A549 (cell line): ENCODE measurements at regions not wholly inside any gene's neighbourhood (a gene's known extent, or its start where the extent isn't known, plus 50 kb on each side); places are given as distances from the start of the nearest gene placed in this dataset.

Experiments used
- ATAC-seq, 2 experiments: fragments of 200-7000 bp in 1 of 2; fragments of >200 bp in 1 of 2; cut with Nextera tagmentation in 1 of 2; cut with Tn5 transposase in 1 of 2; 3 replicates each; pipeline versions ENCODE4 v1.8.0 to v1.9.1; 2018 to 2020; ENCODE audit warnings: mild to moderate bottlenecking in 1 of 2, moderate library complexity in 1 of 2
- CTCF ChIA-PET: fragments of 300-600 bp; sonication (Branson Sonifier 250); formaldehyde crosslinking; extraction: SDS; loops from one replicate; lab custom pipeline; 2021; ENCODE audit warnings: antibody characterized with exemption, inconsistent platforms; lab: Yijun Ruan, JAX
- POLR2A ChIA-PET: fragments of 350-600 bp; formaldehyde crosslinking; extraction: SDS; loops from one replicate; lab custom pipeline; 2021; ENCODE audit warnings: antibody characterized with exemption, inconsistent platforms; lab: Yijun Ruan, JAX
- DNase-seq, 2 experiments: peaks; one replicate each; pipeline versions ENCODE4 v3.0.0 to v3.0.0-alpha.2; 2011 to 2016; ENCODE audit warnings: low read depth in 1 of 2, low spot score in 1 of 2
- FAIRE-seq: peaks from 2 replicates; lab custom pipeline; 2011; peaks lifted over from hg19 to GRCh38; lab: Jason Lieb, UNC
- H3K27ac ChIP-seq, 2 experiments: fragments of >200 bp; sonication (Bioruptor Twin); formaldehyde crosslinking; 3 replicates each; pipeline ENCODE4 v1.5.1; 2016 to 2017
- H3K4me1 ChIP-seq: fragments of >200 bp; sonication (Bioruptor Twin); formaldehyde crosslinking; 3 replicates; pipeline ENCODE4 v1.6.1; 2016
- H3K4me2 ChIP-seq: fragments of >200 bp; sonication (Bioruptor Twin); formaldehyde crosslinking; 3 replicates; pipeline ENCODE4 v1.6.1; 2016
- H3K4me3 ChIP-seq: fragments of >200 bp; sonication (Bioruptor Twin); formaldehyde crosslinking; 3 replicates; pipeline ENCODE4 v1.5.1; 2016
- H3K9me3 ChIP-seq: fragments of >200 bp; sonication (Bioruptor Twin); formaldehyde crosslinking; 3 replicates; pipeline ENCODE4 v1.6.1; 2016
- BHLHE40 ChIP-seq: IDR thresholded peaks from 2 replicates; pipeline ENCODE4 v1.6.1; 2012; ENCODE audit warnings: low read depth, low read length, inconsistent platforms
- CBX2 ChIP-seq: fragments of 200-600 bp; sonication (generic); IDR thresholded peaks from 2 replicates; pipeline ENCODE4 v1.6.1; 2016; ENCODE audit warnings: low read depth, mild to moderate bottlenecking, borderline replicate concordance
- CHD2 ChIP-seq: fragments of 150-350 bp; IDR thresholded peaks from 2 replicates; pipeline ENCODE4 v1.6.1; 2014; ENCODE audit warnings: low read length; ENCODE audit not compliant: partially characterized antibody
- EHF ChIP-seq: fragments of 250-450 bp; sonication (Bioruptor Pico); IDR thresholded peaks from 2 replicates; pipeline ENCODE4 v1.5.0; 2020; ENCODE audit warnings: mild to moderate bottlenecking
- FOSL2 ChIP-seq, 2 experiments: fragments of 450-650 bp in 1 of 2; fragments of >200 bp in 1 of 2; sonication (Bioruptor Twin) in 1 of 2; formaldehyde crosslinking; IDR thresholded peaks; 2 replicates each; pipeline versions ENCODE4 v1.5.0 to v1.6.1; 2016 to 2020; ENCODE audit warnings: mild to moderate bottlenecking in 1 of 2, moderate library complexity in 1 of 2
- GATA3 ChIP-seq: IDR thresholded peaks from 2 replicates; pipeline ENCODE4 v1.6.1; 2012; ENCODE audit warnings: borderline replicate concordance
- HDAC2 ChIP-seq: fragments of 200-600 bp; sonication (generic); IDR thresholded peaks from 2 replicates; pipeline ENCODE4 v1.6.1; 2016
- HOXB13 ChIP-seq: fragments of 250-450 bp; sonication (Bioruptor Pico); IDR thresholded peaks from 2 replicates; pipeline ENCODE4 v1.5.0; 2020; ENCODE audit warnings: low read depth, mild to moderate bottlenecking, moderate library complexity
- HOXB5 ChIP-seq: fragments of 250-450 bp; sonication (Bioruptor Pico); IDR thresholded peaks from 2 replicates; pipeline ENCODE4 v1.5.0; 2020; ENCODE audit warnings: mild to moderate bottlenecking, moderate library complexity
- JUN ChIP-seq, 2 experiments: fragments of >200 bp; sonication (Bioruptor Twin); formaldehyde crosslinking; IDR thresholded peaks; 2 replicates in 1 of 2; 3 replicates in 1 of 2; pipeline ENCODE4 v1.6.1; 2016 to 2017
- KDM5A ChIP-seq: fragments of 200-600 bp; sonication (generic); IDR thresholded peaks from 2 replicates; pipeline ENCODE4 v1.6.1; 2016; ENCODE audit warnings: antibody characterized with exemption, mild to moderate bottlenecking
- MYC ChIP-seq: IDR thresholded peaks from 2 replicates; pipeline ENCODE4 v1.6.1; 2012; ENCODE audit warnings: mild to moderate bottlenecking, inconsistent platforms, low read length, improper control_type of control experiment, borderline replicate concordance
- NPAS2 ChIP-seq: fragments of 250-450 bp; sonication (Bioruptor Pico); IDR thresholded peaks from 2 replicates; pipeline ENCODE4 v1.8.0; 2022; ENCODE audit warnings: mild to moderate bottlenecking, moderate library complexity, borderline replicate concordance
- POLR2A ChIP-seq: IDR thresholded peaks from 2 replicates; pipeline ENCODE4 v1.6.1; 2012; ENCODE audit warnings: mild to moderate bottlenecking, low read length
- RFX5 ChIP-seq: fragments of 450-650 bp; IDR thresholded peaks from 2 replicates; pipeline ENCODE4 v1.7.1; 2014; ENCODE audit warnings: antibody characterized with exemption, mild to moderate bottlenecking, moderate library complexity
- SMC3 ChIP-seq: fragments of >200 bp; sonication (Bioruptor Twin); formaldehyde crosslinking; IDR thresholded peaks from 3 replicates; pipeline ENCODE4 v1.6.1; 2018; ENCODE audit warnings: inconsistent platforms
- TP53 ChIP-seq: fragments of 250-450 bp; sonication (Bioruptor Pico); IDR thresholded peaks from 2 replicates; pipeline ENCODE4 v1.5.0; 2021; ENCODE audit warnings: mild to moderate bottlenecking, moderate library complexity
- ZFP36 ChIP-seq: fragments of 450-650 bp; IDR thresholded peaks from 2 replicates; pipeline ENCODE4 v1.6.1; 2014; ENCODE audit warnings: borderline replicate concordance; ENCODE audit not compliant: partially characterized antibody
- ZNF302 ChIP-seq: fragments of 250-450 bp; sonication (Bioruptor Pico); IDR thresholded peaks from 2 replicates; pipeline ENCODE4 v1.9.0; 2021; ENCODE audit warnings: inconsistent platforms, mild to moderate bottlenecking, moderate library complexity
- WGBS: methylation state at CpG from one replicate; pipeline ENCODE4 v1.1.6; 2017; ENCODE audit errors: missing lambda C conversion rate; 5-methylcytosine and 5-hydroxymethylcytosine counted together
- TF ChIP-seq, protein P1 (sequence below): IDR thresholded peaks from 2 replicates; pipeline ENCODE4 v1.6.1; 2012
- TF ChIP-seq, protein P2 (sequence below): IDR thresholded peaks from 2 replicates; pipeline ENCODE4 v1.6.1; 2012; ENCODE audit warnings: low read depth, borderline replicate concordance

DNA sequence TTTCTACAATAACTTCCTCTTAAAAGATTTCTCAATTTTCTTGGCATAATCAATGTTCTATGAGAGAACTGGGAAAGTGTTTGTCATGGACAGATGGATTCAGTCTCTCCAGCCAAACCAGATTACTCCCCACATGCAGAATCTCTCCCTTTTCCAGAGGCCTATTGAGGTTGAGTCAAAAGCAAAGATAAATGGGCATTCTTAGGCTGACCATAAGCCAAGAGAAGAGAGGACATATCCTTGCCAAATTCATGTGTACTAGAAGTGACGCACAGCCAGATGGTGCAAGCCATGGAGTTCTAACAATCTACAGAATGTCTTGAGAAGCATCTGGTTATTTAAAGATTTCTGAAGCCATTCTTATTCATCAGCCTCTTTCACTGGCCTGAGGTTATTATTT is 2115.0 kb downstream of the MAT2B start (continued):
- TF ChIP-seq TP53 (CRISPR knock-in tag): no peak
- no peak for TF ChIP-seq FOSL2 (IDR thresholded peaks at IDR 0.05)
- no peak for TF ChIP-seq FOSL2 (CRISPR knock-in tag; IDR thresholded peaks at IDR 0.05)

DNA sequence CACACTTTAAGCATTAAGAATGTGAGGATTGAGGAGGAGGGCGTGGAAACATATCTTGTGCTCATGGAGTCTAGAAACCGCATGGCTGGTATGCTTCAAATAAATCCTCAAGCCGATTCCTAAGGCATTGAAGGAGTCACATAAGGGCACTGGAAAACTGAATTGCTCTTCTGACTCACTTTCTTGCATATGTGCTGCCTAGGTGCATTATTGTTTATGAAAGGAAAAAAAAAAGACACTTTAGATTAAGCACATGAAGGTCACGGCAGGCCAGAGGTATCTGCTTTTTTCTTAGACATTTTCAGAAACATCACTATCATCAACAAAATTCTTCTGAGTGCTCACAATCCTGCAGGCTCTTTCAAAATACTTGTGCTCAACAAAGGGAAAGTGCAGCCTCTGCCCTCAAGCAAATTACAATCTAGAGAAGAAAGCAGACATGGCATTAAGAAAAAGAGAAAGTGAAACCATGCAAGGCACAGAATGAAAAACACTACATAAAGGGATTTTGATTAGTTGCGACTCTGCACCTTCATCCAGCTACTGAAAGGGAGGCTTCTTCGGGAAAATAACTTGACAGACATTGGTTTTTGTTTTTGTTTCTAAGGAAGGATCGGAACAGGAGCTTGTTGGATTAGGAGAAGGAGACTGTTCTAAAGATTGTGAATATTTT is 2117.6 kb downstream of the MAT2B start:
- WGBS: 15% methylated on average over 7 of the region's 7 CpGs
- H3K27ac ChIP-seq: 0 out of 6 replicates have a peak overlapping the region, but pooled peaks of 1 of the 2 experiments have one; percentile 8

DNA sequence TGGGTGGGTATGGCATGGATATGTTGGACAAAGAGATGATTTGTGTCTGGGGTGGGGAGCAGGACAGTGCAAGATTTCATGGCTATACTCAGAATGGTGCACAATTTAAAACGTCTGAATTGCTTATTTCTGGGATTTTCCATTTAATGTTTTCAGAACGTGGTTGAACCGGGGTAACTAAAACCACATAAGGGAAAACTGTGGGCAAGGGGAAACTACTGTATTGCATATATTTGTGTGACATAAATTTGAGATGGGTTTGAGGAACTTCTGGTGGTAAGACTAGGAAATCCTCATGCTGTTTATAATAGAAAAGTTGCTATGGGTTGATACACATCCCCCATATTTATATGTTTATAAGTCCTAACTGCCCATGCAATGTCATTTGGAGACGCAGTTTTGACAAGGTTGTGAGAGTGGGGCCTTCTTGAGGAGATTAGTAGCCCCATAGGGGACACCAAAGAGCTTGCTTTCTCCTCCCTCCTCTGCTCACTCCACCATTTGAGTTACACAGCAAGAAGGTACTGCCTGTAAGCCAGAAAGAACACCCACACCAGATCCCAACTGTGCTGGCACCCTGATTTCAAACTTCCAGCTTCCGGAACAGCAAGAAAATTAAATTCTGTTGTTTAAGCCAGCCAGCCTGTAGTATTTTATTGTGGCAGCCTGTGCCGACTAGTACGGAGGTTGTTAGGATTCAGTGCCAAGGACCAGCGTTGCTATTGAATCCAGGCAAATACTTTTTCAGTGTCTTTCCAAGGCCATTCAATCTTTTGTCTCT is 2118.9 kb downstream of the MAT2B start:
- Histone ChIP-seq H3K4me2 (no peak overlapping the region), H3K9me3 (no peaks in the 10 kb centered on the region), H3K4me1 (no peaks in the 10 kb centered on the region), H3K4me3 (no peak overlapping the region), H3K27ac (no peak overlapping the region)
- TF ChIP-seq GATA3: no peak
- TF ChIP-seq KDM5A: no peak
- no peak for TF ChIP-seq MYC
- no peak for TF ChIP-seq BHLHE40
- no peak for TF ChIP-seq JUN (IDR thresholded peaks at IDR 0.05)
- TF ChIP-seq HDAC2: no peak
- TF ChIP-seq POLR2A: no peak
- TF ChIP-seq ZNF302 (CRISPR knock-in tag): no peak
- ATAC-seq (no peak), DNase-seq (no peak), FAIRE-seq (no peak)
- CTCF ChIA-PET: no interaction called here
- POLR2A ChIA-PET: no interaction called here
- 52% methylated on average over 8 of the region's 8 CpGs for WGBS

More for the DNA sequence above, 2117.6 kb downstream of the MAT2B start:
- Histone ChIP-seq H3K9me3 (no peaks in the 10 kb centered on the region), H3K4me3 (peak overlapping the region; percentile 30), H3K4me1 (no peaks in the 10 kb centered on the region), H3K4me2 (peak overlapping the region; percentile 80)
- ChIA-PET POLR2A (no interaction called here), CTCF (no interaction called here)
- DNase-seq (no peak), ATAC-seq (peak in 1 of 2 experiments; percentile 49; a peak in 3 of 6 replicates), FAIRE-seq (no peak)
- TF ChIP-seq CHD2: no peak
- TF ChIP-seq EHF (CRISPR knock-in tag): no peak
- TF ChIP-seq RFX5: no peak
- no peak for TF ChIP-seq HOXB5 (CRISPR knock-in tag)
- no peak for TF ChIP-seq KDM5A
- TF ChIP-seq HOXB13 (CRISPR knock-in tag): no peak
- no peak for TF ChIP-seq ZFP36
- TF ChIP-seq HDAC2: no peak
- TF ChIP-seq, protein P1, sequence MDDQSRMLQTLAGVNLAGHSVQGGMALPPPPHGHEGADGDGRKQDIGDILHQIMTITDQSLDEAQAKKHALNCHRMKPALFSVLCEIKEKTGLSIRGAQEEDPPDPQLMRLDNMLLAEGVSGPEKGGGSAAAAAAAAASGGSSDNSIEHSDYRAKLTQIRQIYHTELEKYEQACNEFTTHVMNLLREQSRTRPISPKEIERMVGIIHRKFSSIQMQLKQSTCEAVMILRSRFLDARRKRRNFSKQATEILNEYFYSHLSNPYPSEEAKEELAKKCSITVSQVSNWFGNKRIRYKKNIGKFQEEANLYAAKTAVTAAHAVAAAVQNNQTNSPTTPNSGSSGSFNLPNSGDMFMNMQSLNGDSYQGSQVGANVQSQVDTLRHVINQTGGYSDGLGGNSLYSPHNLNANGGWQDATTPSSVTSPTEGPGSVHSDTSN: no peak
- TF ChIP-seq BHLHE40: no peak

DNA sequence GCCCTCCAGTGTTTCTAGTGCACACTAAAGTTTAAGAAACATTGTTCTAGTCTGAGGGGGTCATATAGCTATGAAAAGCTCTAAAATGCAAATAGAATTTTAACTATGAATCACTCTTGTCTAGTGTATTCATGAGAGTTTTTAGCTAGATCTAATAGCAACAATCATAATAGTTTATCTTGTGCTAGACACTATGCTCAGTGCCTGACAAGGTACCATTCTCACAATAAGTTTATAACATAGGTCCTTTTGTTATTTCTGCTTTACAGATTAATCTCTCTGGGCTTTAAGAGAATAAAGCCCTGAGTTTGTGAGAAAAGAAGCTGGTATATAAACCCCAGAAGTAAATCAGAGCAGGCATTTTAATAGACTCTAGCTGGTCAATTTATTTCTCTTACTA is 2120.7 kb downstream of the MAT2B start:
- Histone ChIP-seq H3K4me2 (no peak overlapping the region), H3K4me3 (no peak overlapping the region), H3K27ac (no peak overlapping the region), H3K4me1 (no peaks in the 10 kb centered on the region), H3K9me3 (no peaks in the 10 kb centered on the region)
- CTCF ChIA-PET: interaction anchor here (0.6 kb wide), 1 partner anchor 1654 kb away, joined by 4 read pairs; no protein-coding TSS in a partner anchor
- POLR2A ChIA-PET: no interaction called here
- DNase-seq: no peak
- FAIRE-seq: no peak
- ATAC-seq: no peak
- TF ChIP-seq, protein P2, sequence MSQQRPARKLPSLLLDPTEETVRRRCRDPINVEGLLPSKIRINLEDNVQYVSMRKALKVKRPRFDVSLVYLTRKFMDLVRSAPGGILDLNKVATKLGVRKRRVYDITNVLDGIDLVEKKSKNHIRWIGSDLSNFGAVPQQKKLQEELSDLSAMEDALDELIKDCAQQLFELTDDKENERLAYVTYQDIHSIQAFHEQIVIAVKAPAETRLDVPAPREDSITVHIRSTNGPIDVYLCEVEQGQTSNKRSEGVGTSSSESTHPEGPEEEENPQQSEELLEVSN: no peak
- TF ChIP-seq FOSL2 (IDR thresholded peaks at IDR 0.05): no peak
- no peak for TF ChIP-seq FOSL2 (CRISPR knock-in tag; IDR thresholded peaks at IDR 0.05)
- no peak for TF ChIP-seq SMC3
- TF ChIP-seq CBX2: no peak
- no peak for TF ChIP-seq NPAS2 (CRISPR knock-in tag)
